Right lobe of liver (tissue), 6 donors: ENCODE measurements at regions not wholly inside any gene's neighbourhood (a gene's known extent, or its start where the extent isn't known, plus 50 kb on each side); places are given as distances from the start of the nearest gene placed in this dataset.
A peak's percentile ranks its signal among the peaks of the same experiment; 100 is the strongest.
"Not testable (repeated sequence)": the region's sequence is repeated elsewhere in the genome, so short reads cannot be mapped to it uniquely, and the experiment has no call there.

Experiments used
- ATAC-seq, 4 donors: fragments of 200-7000 bp; cut with Tn5 transposase; one replicate each; pipeline ENCODE4 v1.9.1; 2020; ENCODE audit warnings: mild to moderate bottlenecking in 4 of 4, moderate library complexity in 4 of 4
- DNase-seq, 3 donors: peaks; one replicate each; pipeline ENCODE4 v3.0.0-alpha.2; 2020
- H3K27ac ChIP-seq, 3 donors: fragments of 200-600 bp; one replicate each; pipeline ENCODE4 v1.8.0; 2022
- H3K27me3 ChIP-seq, 2 donors: fragments of 200-600 bp; one replicate each; pipeline ENCODE4 v1.8.0; 2022
- H3K36me3 ChIP-seq, 4 donors: fragments of 200-600 bp; sonication (generic) in 1 of 4; one replicate each; pipeline versions ENCODE4 v1.5.1 to v1.8.0; 2017 to 2022; ENCODE audit warnings: control low read depth in 1 of 4
- H3K4me1 ChIP-seq, 4 donors: fragments of 200-600 bp; sonication (generic) in 1 of 4; one replicate each; pipeline versions ENCODE4 v1.5.1 to v1.8.0; 2017 to 2022; ENCODE audit warnings: control low read depth in 1 of 4
- H3K4me3 ChIP-seq, 3 donors: fragments of 200-600 bp; one replicate each; pipeline ENCODE4 v1.8.0; 2022
- H3K9me3 ChIP-seq, 4 donors: fragments of 200-600 bp; sonication (generic) in 1 of 4; one replicate each; pipeline versions ENCODE4 v1.5.1 to v1.8.0; 2017 to 2022; ENCODE audit warnings: control low read depth in 1 of 4
- CTCF ChIP-seq, 4 donors: fragments of 200-600 bp in 3 of 4; fragments of 450-650 bp in 1 of 4; IDR thresholded peaks; one replicate each; pipeline versions ENCODE4 v1.5.1 to v1.8.0; 2016 to 2022; ENCODE audit warnings: antibody characterized with exemption in 4 of 4, mild to moderate bottlenecking in 2 of 4
- POLR2A ChIP-seq: fragments of 450-650 bp; IDR thresholded peaks from one replicate; pipeline ENCODE4 v1.6.1; 2017; ENCODE audit warnings: antibody characterized with exemption, mild to moderate bottlenecking
- WGBS: methylation state at CpG from one replicate; pipeline ENCODE4 v1.1.6; 2018; ENCODE audit warnings: low coverage, low lambda C conversion rate; ENCODE audit not compliant: insufficient coverage; ENCODE audit errors: missing lambda C conversion rate; 5-methylcytosine and 5-hydroxymethylcytosine counted together
- intact Hi-C, 2 donors: fragments of 100-400 bp; cut with DNase I; formaldehyde crosslinking; loops; one replicate each; pipeline versions ENCODE4 v1.11.2 to v1.14.1; 2022
- donor health status: DM: no; HTN: yes; CAD: no.
- donor health status: DM: no; HTN: no; CAD: no.
- donor health status: DM: no; HTN: no; CAD: no.
- donor health status: DM: no; HTN: yes; CAD: no.
- donor health status: DM: no; HTN: yes; CAD: no.

GRCh38 chr20:40008177-40008576 is 680.9 kb downstream of the MAFB start:
- Histone ChIP-seq H3K4me1 (peaks cover 0 to 8% (median 0%) of the 10 kb centered on the region in 4 donors), H3K9me3 (no peaks in the 10 kb centered on the region), H3K27ac (no peak overlapping the region), H3K36me3 (no peaks in the 10 kb centered on the region), H3K4me3 (no peak overlapping the region), H3K27me3 (no peaks in the 10 kb centered on the region)
- ATAC-seq (peak; percentile 29 to 86 (median 80)), DNase-seq (peak in 2 of 3 donors; percentile 35 to 72)
- 33% methylated on average over 3 of the region's 3 CpGs for WGBS
- no peak for TF ChIP-seq POLR2A
- TF ChIP-seq CTCF (IDR thresholded peaks at IDR 0.05) = no peak
- intact Hi-C loops = no loop called here

- Histone ChIP-seq H3K27ac (peak overlapping the region in 2 of 3 donors; percentile 5 to 47), H3K36me3 (no peaks in the 10 kb centered on the region), H3K4me1 (peaks cover 0 to 8% (median 0%) of the 10 kb centered on the region in 4 donors), H3K9me3 (no peaks in the 10 kb centered on the region), H3K27me3 (no peaks in the 10 kb centered on the region), H3K4me3 (peak overlapping the region in 2 of 3 donors; percentile 35 to 43)
- TF ChIP-seq CTCF (IDR thresholded peaks at IDR 0.05) (no peak), POLR2A (no peak)
- 67% methylated on average over 1 of the region's 1 CpG for WGBS
- ATAC-seq (peak in 3 of 4 donors; percentile 84 to 90 (median 87)), DNase-seq (no peak)
- intact Hi-C loops = no loop called here
Measured at GRCh38 chr20:40006168-40006860, 682.7 kb downstream of the MAFB start.

DNA sequence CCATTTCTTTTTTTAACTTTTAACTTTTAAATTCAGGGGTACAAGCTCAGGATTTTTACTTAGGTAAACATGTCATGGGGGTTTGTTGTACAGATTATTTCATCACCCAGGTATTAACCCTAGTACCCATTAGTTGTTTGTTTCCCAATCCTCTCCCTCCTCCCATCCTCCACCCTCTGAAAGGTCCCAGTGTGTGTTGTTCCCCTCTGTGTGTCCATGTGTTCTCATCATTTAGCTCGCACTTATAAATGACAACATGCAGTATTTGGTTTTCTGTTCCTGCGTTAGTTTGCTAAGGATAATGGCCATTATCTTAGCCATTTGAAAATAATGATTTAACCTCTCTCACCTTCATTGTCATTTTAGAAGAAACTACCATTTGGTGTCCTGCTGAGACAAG is 684.9 kb downstream of the MAFB start:
- H3K36me3 ChIP-seq, intact Hi-C loops, H3K9me3 ChIP-seq, H3K4me1 ChIP-seq, DNase-seq, H3K27me3 ChIP-seq: not testable (repeated sequence)
- peak overlapping the region in 2 of 3 donors; percentile 13 to 47 for H3K27ac ChIP-seq
- TF ChIP-seq POLR2A = peak; percentile 76
- H3K4me3 ChIP-seq = peak overlapping the region in 2 of 3 donors; percentile 35 to 43
- peak in 3 of 4 donors; percentile 42 to 59 (median 50) for ATAC-seq
- 18% methylated on average over 2 of the region's 2 CpGs for WGBS

DNA sequence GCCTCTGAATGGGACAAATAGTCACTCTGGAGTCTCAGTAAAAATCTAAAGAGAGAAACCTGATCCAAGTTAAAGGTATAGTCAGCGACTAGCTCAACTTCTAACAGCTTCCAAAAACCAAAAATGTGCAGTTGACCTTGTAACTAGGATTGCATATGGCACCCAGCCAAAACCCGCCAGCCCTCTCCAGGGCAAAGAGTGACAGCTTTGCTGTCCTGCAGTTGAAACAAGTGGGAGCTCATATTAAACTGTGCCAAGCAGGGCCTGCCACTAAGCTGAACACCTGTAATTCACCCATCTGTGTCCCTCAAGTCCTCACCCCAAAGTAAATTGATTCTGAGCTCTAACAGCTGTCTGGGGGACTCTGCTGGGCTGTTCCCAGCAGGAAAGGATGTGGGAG is 695.3 kb downstream of the MAFB start:
- WGBS = 25% methylated on average over 2 of the region's 2 CpGs
- DNase-seq = peak; percentile 68 to 87 (median 76)
- Histone ChIP-seq H3K27me3 (no peaks in the 10 kb centered on the region), H3K27ac (peak overlapping the region in 1 of 3 donors; percentile 29), H3K4me1 (peaks cover 0 to 18% (median 7%) of the 10 kb centered on the region in 4 donors), H3K4me3 (no peak overlapping the region), H3K36me3 (no peaks in the 10 kb centered on the region), H3K9me3 (no peaks in the 10 kb centered on the region)
- ATAC-seq = peak; percentile 81 to 90 (median 86)
- intact Hi-C loops = no loop called here
- TF ChIP-seq CTCF (IDR thresholded peaks at IDR 0.05) (no peak), POLR2A (no peak)

DNA sequence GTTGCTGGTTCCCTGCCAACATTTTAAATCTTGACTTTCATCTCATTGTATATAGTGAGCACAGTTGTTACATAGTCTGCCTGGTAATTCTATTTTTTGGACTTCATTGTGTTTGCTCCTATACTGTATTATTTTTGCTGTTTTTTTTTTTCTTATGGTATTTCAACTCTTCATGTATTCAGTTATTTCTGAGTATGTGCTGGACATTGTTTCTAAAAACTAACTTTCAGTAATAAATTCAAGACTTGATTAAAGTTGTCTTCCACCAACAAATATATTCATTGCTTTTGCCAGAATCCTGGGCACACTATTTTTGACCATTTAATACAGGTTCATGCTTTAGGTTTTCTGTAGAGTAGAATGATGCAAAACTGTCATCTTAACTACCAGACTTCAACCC is 698.3 kb downstream of the MAFB start:
- no peak overlapping the region for H3K27ac ChIP-seq
- TF ChIP-seq CTCF (IDR thresholded peaks at IDR 0.05) = no peak
- no peak for TF ChIP-seq POLR2A
- no peak overlapping the region for H3K4me3 ChIP-seq
- intact Hi-C loops = no loop called here
- no peaks in the 10 kb centered on the region for H3K36me3 ChIP-seq
- H3K9me3 ChIP-seq = no peaks in the 10 kb centered on the region
- no peaks in the 10 kb centered on the region for H3K27me3 ChIP-seq
- no peak for DNase-seq
- ATAC-seq = no peak
- peaks cover 0 to 46% (median 11%) of the 10 kb centered on the region in 4 donors for H3K4me1 ChIP-seq
